MCF 10A (cell line): ENCODE measurements at regions not wholly inside any gene's neighbourhood (a gene's known extent, or its start where the extent isn't known, plus 50 kb on each side); places are given as distances from the start of the nearest gene placed in this dataset.

Source experiments
- BruUV-seq: library from RNA; stranded (reverse); fragments of 400-500 nt; replicated peaks from 2 replicates; lab custom pipeline; 2021; lab: Mats Ljungman, UMichigan
- CTCF ChIA-PET: fragments of 300-600 bp; sonication (Branson Sonifier 250); formaldehyde crosslinking; extraction: SDS; loops from one replicate; lab custom pipeline; 2021; ENCODE audit warnings: antibody characterized with exemption, inconsistent platforms; lab: Yijun Ruan, JAX
- POLR2A ChIA-PET: fragments of 300-600, 350-650 bp; sonication (Branson Sonifier 250); formaldehyde crosslinking; extraction: SDS; loops from one replicate; lab custom pipeline; 2020; ENCODE audit warnings: antibody characterized with exemption, inconsistent platforms; lab: Yijun Ruan, JAX
- DNase-seq: peaks from one replicate; pipeline ENCODE4 v3.0.0-alpha.2; 2018; ENCODE audit not compliant: unreplicated experiment
- H3K27ac Mint-ChIP-seq: one replicate; pipeline ENCODE4 v1.8.0; 2022; ENCODE audit warnings: mild to moderate bottlenecking, low read depth, mixed read lengths; ENCODE audit not compliant: unreplicated experiment
- H3K27me3 Mint-ChIP-seq: one replicate; pipeline ENCODE4 v1.8.0; 2022; ENCODE audit warnings: mixed read lengths; ENCODE audit not compliant: insufficient read depth, unreplicated experiment
- H3K36me3 Mint-ChIP-seq: one replicate; pipeline ENCODE4 v1.8.0; 2022; ENCODE audit warnings: mild to moderate bottlenecking, moderate library complexity, mixed read lengths; ENCODE audit not compliant: insufficient read depth, unreplicated experiment
- H3K4me1 Mint-ChIP-seq: one replicate; pipeline ENCODE4 v1.8.0; 2022; ENCODE audit warnings: mixed read lengths; ENCODE audit not compliant: insufficient read depth, unreplicated experiment
- H3K4me3 Mint-ChIP-seq: one replicate; pipeline ENCODE4 v1.8.0; 2022; ENCODE audit warnings: mild to moderate bottlenecking, moderate library complexity, mixed read lengths; ENCODE audit not compliant: unreplicated experiment
- H3K9me3 Mint-ChIP-seq: one replicate; pipeline ENCODE4 v1.8.0; 2022; ENCODE audit warnings: mixed read lengths; ENCODE audit not compliant: unreplicated experiment
- CTCF ChIP-seq: fragments of 200-600 bp; IDR thresholded peaks from one replicate; pipeline ENCODE4 v1.8.0; 2022; ENCODE audit warnings: antibody characterized with exemption, mild to moderate bottlenecking; ENCODE audit not compliant: unreplicated experiment
- intact Hi-C: fragments of 100-400 bp; cut with micrococcal nuclease; formaldehyde crosslinking; loops from 2 replicates; pipeline ENCODE4 v1.14.1; 2022

GRCh38 chr2:100726866-100727265 lies 93.1 kb upstream of the NPAS2 start:
- Mint-ChIP-seq H3K27me3 (peaks cover 12% of the 10 kb centered on the region), H3K9me3 (no peaks in the 10 kb centered on the region), H3K27ac (no peak overlapping the region), H3K36me3 (no peaks in the 10 kb centered on the region), H3K4me1 (peaks cover 10% of the 10 kb centered on the region), H3K4me3 (no peak overlapping the region)
- DNase-seq: no peak
- ChIA-PET POLR2A (interaction anchor here (0.7 kb wide), 1 partner anchor 260 kb away, joined by 3 read pairs; no protein-coding TSS in a partner anchor), CTCF (interaction anchor here (1.1 kb wide), 1 partner anchor 259 kb away, joined by 3 read pairs; no protein-coding TSS in a partner anchor)
- no peak for TF ChIP-seq CTCF
- BruUV-seq: no TSS peak
- intact Hi-C loops: no loop called here

- H3K9me3 Mint-ChIP-seq: no peaks in the 10 kb centered on the region
- ChIA-PET POLR2A (interaction anchor here (0.5 to 3.3 kb wide), 17 partner anchors 34 to 1457 kb away, joined by 3 to 17 read pairs (median 4); partner anchors contain the start of gene NPAS2), CTCF (interaction anchor here (0.6 to 3.9 kb wide), 41 partner anchors 8 to 1950 kb away, joined by 3 to 33 read pairs (median 5); partner anchors contain the start of genes RPL31 and TBC1D8)
- no peak overlapping the region for H3K4me3 Mint-ChIP-seq
- TF ChIP-seq CTCF: peak; percentile 77
- H3K4me1 Mint-ChIP-seq: peaks cover 20% of the 10 kb centered on the region
- peaks cover 12% of the 10 kb centered on the region for H3K27me3 Mint-ChIP-seq
- no peaks in the 10 kb centered on the region for H3K36me3 Mint-ChIP-seq
- BruUV-seq: no TSS peak
- H3K27ac Mint-ChIP-seq: no peak overlapping the region
- DNase-seq: peak; percentile 85
- intact Hi-C loops: loop anchor here (1.0 to 5.0 kb wide), 5 partner anchors 120 to 422 kb away; partner anchors contain the start of gene RPL31
Observed at GRCh38 chr2:100730290-100730868, 89.6 kb upstream of the NPAS2 start.

GRCh38 chr2:100731535-100731981 lies 88.4 kb upstream of the NPAS2 start:
- BruUV-seq: no TSS peak
- intact Hi-C loops: loop anchor here (1.0 to 5.0 kb wide), 7 partner anchors 21 to 421 kb away; partner anchors contain the start of gene RPL31
- POLR2A ChIA-PET: interaction anchor here (0.9 to 3.3 kb wide), 8 partner anchors 21 to 172 kb away, joined by 3 to 17 read pairs (median 5); partner anchors contain the start of gene NPAS2
- peaks cover 12% of the 10 kb centered on the region for H3K27me3 Mint-ChIP-seq
- no peak for TF ChIP-seq CTCF
- peaks cover 20% of the 10 kb centered on the region for H3K4me1 Mint-ChIP-seq
- H3K36me3 Mint-ChIP-seq: no peaks in the 10 kb centered on the region
- no peak overlapping the region for H3K27ac Mint-ChIP-seq
- DNase-seq: peak; percentile 80
- CTCF ChIA-PET: interaction anchor here (0.6 to 3.9 kb wide), 15 partner anchors 21 to 741 kb away, joined by 3 to 33 read pairs (median 6); no protein-coding TSS in a partner anchor
- no peaks in the 10 kb centered on the region for H3K9me3 Mint-ChIP-seq
- H3K4me3 Mint-ChIP-seq: no peak overlapping the region
